Stimulated activated CD4-positive, alpha-beta T cell treated with anti-CD3 and anti-CD28 coated beads, Interleukin-12 subunit alpha, Interleukin-12 subunit beta, amount 100 ng/mL, for 48 hours (primary cell): ENCODE measurements at regions not wholly inside any gene's neighbourhood (a gene's known extent, or its start where the extent isn't known, plus 50 kb on each side); places are given as distances from the start of the nearest gene placed in this dataset.

Source experiments
- DNase-seq, 3 donors: peaks; one replicate each; pipeline ENCODE4 v3.0.0-alpha.2; 2020; ENCODE audit warnings: low read depth in 2 of 3, low spot score in 1 of 3

DNA sequence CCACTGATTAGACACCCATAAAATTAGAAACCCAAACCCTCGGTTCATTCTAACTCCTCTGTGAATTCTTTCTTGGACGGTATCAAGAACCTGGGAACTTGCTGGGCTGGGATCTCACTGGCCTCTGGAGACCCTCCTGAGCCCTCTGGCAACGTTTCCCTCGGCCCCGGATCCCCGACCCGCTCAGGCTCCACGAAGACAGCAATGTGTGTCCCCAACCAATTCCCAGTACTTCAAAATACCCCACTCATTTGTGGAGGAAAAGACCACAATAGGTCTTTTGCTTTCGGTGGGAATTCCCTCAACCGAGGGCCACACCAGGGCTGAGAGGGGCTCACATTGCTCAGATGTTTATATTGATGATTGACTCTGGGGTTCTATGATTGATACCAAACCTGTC, 117.9 kb upstream of the PRR20G start:
- no peak for DNase-seq

GRCh38 chr3:127405010-127405598, 117.3 kb upstream of the PRR20G start:
- DNase-seq = no peak

- no peak for DNase-seq
These were observed 116.6 kb upstream of the PRR20G start for GRCh38 chr3:127404221-127405009.

DNA sequence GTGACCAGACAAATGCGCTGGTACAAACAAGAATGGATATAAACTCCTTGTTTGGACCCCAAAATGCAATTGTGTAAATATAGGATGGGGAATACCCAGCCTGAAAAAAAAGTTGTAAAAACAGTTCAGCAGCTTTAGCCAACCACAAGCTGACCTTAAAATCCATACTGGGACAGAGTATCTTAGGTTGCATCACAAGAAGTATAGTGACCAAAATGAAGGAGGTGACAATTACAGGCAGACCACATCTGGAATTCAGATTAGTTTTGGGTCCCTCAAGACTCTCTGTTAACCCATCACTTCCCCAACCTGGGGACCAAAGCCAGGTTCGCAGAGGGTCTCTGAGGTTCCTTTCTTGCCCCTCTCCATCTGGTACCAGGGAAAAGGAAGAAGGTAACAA, 115.9 kb upstream of the PRR20G start:
- no peak for DNase-seq

GRCh38 chr3:127399154-127399553, 111.3 kb upstream of the PRR20G start:
- no peak for DNase-seq

- DNase-seq = no peak
These were observed 108.6 kb upstream of the PRR20G start for GRCh38 chr3:127396473-127396872.

GRCh38 chr3:127395663-127396355, 108.0 kb upstream of the PRR20G start:
- DNase-seq = no peak

GRCh38 chr3:127394984-127395662, 107.3 kb upstream of the PRR20G start:
- DNase-seq = no peak

GRCh38 chr3:127394031-127394430, 106.2 kb upstream of the PRR20G start:
- no peak for DNase-seq

DNA sequence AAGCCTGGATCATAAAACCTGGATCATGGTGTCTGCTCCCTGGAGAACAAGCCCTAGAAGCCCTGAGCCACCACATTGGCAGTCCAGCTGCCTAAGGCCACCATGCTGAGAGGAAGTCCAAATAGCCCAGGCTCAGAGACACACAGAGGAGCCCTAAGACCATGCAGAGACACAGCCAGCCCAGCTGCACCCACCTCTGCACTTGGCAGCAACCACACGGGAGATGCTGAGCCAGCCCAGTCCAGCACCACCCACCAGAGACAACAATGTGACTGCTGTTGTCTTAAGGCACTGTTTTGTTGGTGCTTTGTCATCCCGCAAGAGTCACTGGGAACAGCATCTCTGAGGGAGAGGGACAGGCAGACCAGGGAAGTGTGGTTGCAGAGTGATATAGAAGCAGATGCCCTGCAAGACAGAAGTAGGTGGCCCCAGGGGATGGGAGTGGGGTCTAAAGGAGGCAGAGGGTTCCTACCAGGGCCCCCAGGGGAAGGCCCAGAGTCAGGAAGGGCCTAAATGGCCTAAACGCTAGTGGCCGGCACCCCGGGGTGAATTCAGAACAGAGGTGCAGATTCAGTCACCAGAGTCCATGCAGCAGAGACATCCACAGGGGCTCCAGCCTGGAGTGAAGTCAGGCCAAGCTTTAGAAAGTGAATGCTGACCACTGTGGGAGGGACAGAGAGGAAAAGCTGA, 105.4 kb upstream of the PRR20G start:
- no peak for DNase-seq

DNA sequence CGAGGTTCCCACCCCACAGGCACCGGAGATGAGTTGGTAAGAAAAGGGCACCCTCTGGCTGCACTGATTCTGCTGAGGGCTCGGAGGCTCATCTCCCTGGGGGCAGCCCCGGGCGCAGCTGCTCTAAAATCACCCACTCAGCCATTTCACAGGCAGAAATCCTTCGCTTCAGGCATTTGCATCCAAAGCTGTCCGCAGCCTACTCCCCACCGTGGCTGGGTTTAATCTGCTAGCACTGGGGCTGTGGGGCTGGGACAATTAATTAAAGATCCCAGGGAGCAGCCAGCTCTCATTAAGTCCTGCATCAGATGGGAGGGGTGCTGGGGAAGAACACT, 104.3 kb upstream of the PRR20G start:
- DNase-seq = no peak

- DNase-seq = no peak
These were observed 103.8 kb upstream of the PRR20G start for GRCh38 chr3:127391436-127392155.

GRCh38 chr3:127390365-127391025, 102.6 kb upstream of the PRR20G start:
- no peak for DNase-seq

- DNase-seq = no peak
These were observed 102.1 kb upstream of the PRR20G start for GRCh38 chr3:127389913-127390312.

DNA sequence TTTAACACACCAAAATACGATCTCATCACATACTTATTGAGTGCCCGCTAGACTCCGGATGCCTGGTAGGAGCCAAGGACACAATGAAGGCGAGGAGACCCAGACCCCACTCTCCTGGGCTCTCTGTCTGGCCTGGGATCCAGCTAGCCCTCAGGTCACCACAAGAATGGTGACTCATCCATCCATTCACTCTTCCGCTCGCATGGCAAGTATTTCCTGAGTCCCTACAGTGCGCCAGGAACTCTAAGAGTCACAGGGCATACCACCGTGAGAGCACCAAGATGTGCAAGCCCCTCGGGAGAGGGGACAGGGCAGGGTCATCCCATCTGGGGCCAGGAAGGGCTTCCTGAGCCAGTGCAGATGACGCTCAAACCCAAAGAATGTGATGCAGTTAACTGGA, 101.6 kb upstream of the PRR20G start:
- no peak for DNase-seq

GRCh38 chr3:127388427-127388826, 100.6 kb upstream of the PRR20G start:
- DNase-seq = no peak

DNA sequence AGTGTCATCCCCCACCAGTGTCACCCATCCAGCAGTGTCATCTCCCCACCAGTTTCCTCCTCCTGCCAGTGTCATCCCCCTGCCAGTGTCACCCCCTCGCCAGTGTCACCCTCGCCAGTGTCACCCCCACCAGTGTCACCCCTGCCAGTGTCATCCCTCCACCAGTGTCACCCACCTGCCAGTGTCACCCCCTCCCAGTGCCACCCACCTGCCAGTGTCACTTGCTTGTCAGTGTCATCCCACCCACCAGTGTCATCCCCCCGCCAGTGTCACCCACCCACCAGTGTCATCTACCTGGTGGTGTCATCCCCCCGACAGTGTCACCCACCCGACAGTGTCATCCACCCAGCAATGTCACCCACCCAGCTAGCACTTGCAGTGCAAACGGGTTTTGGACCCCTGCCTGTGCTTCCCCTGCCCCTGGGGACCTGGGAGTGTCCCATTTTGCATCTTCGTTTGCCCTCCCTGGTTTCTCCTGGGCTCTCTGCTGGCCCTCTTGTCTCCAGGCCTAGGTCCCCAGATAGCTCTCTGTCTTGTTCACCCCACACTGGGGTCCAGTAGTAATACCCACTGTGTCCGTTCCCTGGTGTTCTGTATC, 99.8 kb upstream of the PRR20G start:
- no peak for DNase-seq

DNA sequence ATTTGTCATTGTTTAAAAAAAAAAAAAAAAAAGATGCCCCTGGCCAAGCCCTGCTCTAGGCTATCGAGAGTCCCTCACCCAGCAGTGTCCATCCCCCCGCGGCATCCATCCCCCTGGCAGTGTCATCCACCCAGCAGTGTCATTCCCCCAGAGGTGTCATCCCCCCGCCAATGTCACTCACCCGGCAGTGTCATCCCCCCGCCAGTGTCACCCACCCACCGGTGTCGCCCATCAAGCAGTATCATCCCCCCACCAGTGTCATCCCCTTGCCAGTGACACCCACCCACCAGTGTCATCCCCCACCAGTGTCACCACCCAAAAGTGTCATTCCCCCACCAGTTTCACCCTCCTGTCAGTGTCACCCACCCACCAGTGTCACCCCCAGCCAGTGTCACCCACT, 99.3 kb upstream of the PRR20G start:
- no peak for DNase-seq

GRCh38 chr3:127386490-127386889, 98.6 kb upstream of the PRR20G start:
- no peak for DNase-seq

- no peak for DNase-seq
These were observed 97.7 kb upstream of the PRR20G start for GRCh38 chr3:127385540-127385870.
